PC-9 (cell line): ENCODE measurements at regions not wholly inside any gene's neighbourhood (a gene's known extent, or its start where the extent isn't known, plus 50 kb on each side); places are given as distances from the start of the nearest gene placed in this dataset.

ENCODE experiments used
- CTCF ChIP-seq: fragments of 200-600 bp; sonication (generic); conservative IDR thresholded peaks from 2 replicates; pipeline ENCODE4 v1.6.1; 2017; ENCODE audit warnings: mixed run types, antibody characterized with exemption, mild to moderate bottlenecking, moderate library complexity
- EZH2 ChIP-seq: fragments of 200-600 bp; sonication (generic); IDR thresholded peaks from 2 replicates; pipeline ENCODE4 v1.8.0; 2017; ENCODE audit warnings: antibody characterized with exemption, low read depth

DNA sequence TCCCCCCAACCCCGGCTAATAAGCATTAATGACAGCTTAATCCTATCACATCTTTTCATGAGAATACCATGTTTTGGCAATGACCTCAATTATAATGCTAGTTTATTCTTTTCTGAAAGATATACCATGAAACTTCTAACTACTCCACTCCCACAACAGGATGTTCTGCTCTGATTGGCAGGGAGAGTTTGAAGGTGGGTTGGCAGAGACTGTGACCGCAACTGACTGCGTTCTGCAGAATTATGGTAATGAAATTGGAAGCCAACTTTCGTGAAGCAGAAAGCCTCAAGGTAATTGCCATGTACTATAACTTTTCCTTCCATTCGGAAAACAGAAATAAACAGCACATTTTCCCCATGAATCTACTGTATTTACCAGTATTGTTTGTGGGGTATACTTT is 288.2 kb upstream of the SEMA3D start:
- TF ChIP-seq CTCF = no peak
- no peak for TF ChIP-seq EZH2
